Thyroid gland (tissue), 4 donors: ENCODE measurements at regions not wholly inside any gene's neighbourhood (a gene's known extent, or its start where the extent isn't known, plus 50 kb on each side); places are given as distances from the start of the nearest gene placed in this dataset.

Source experiments
- DNase-seq, 2 donors: peaks; one replicate each; pipeline ENCODE4 v3.0.0-alpha.2; 2019
- H3K27ac ChIP-seq, 3 donors: fragments of 200-600 bp; sonication (generic); 1 replicate in 2 of 3; 2 replicates in 1 of 3; pipeline ENCODE4 v1.5.1; 2016 to 2019; ENCODE audit warnings: mild to moderate bottlenecking in 1 of 3, moderate library complexity in 1 of 3
- H3K27me3 ChIP-seq: fragments of 200-600 bp; sonication (generic); one replicate; pipeline ENCODE4 v1.5.1; 2019
- H3K36me3 ChIP-seq, 2 donors: fragments of 200-600 bp; sonication (generic); one replicate each; pipeline ENCODE4 v1.5.1; 2016 to 2019
- H3K4me1 ChIP-seq, 2 donors: fragments of 200-600 bp; sonication (generic); one replicate each; pipeline ENCODE4 v1.5.1; 2017 to 2019
- H3K4me3 ChIP-seq, 3 donors: fragments of 200-600 bp; sonication (generic); replicated peaks in 1 of 3; 1 replicate in 2 of 3; 2 replicates in 1 of 3; pipeline ENCODE4 v1.5.1; 2016; ENCODE audit warnings: mild to moderate bottlenecking in 1 of 3
- H3K9me3 ChIP-seq: fragments of 200-600 bp; sonication (generic); one replicate; pipeline ENCODE4 v1.5.1; 2017
- CTCF ChIP-seq, 6 experiments: fragments of 200-600 bp in 3 of 6; fragments of 450-650 bp in 3 of 6; sonication (generic) in 3 of 6; IDR thresholded peaks; one replicate each; pipeline ENCODE4 v1.5.1; 2016 to 2019; ENCODE audit warnings: antibody characterized with exemption in 6 of 6, mild to moderate bottlenecking in 2 of 6, inconsistent platforms in 1 of 6, moderate library complexity in 1 of 6
- POLR2A ChIP-seq, 2 donors: fragments of 450-650 bp; IDR thresholded peaks; one replicate each; pipeline ENCODE4 v1.6.1; 2017; ENCODE audit warnings: antibody characterized with exemption in 2 of 2, mild to moderate bottlenecking in 2 of 2, moderate library complexity in 1 of 2
- WGBS, 2 donors: methylation state at CpG; one replicate each; pipeline ENCODE4 v1.1.5; 2017; 5-methylcytosine and 5-hydroxymethylcytosine counted together
- intact Hi-C: fragments of 100-400 bp; cut with DNase I; formaldehyde crosslinking; loops from one replicate; pipeline ENCODE4 v1.15.1; 2023

DNA sequence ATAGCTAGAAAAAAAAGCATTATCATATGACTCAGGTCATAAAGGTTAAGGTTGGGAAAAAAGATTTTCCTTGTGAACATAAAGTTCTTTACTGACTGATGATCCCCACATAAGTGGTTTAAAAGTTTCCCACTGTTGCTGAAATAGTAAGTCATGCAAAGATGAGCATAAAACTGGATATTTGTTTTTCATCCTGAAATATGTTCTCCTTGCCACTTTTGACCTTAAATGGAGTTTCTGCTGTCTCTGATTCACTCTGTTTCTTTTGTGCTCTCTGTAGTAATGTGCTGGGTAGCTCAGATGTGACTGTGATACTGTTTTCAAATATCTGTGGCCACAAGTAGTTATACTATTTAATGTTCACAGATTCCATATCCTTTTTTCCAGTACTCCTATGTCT lies 162.5 kb upstream of the GAS1 start:
- Histone ChIP-seq H3K4me1 (peaks cover 2 to 18% of the 10 kb centered on the region in 2 donors), H3K9me3 (no peaks in the 10 kb centered on the region), H3K36me3 (no peaks in the 10 kb centered on the region), H3K4me3 (no peak overlapping the region), H3K27me3 (no peaks in the 10 kb centered on the region), H3K27ac (no peak overlapping the region)
- no peak for TF ChIP-seq POLR2A (IDR thresholded peaks at IDR 0.05)
- TF ChIP-seq CTCF (IDR thresholded peaks at IDR 0.05) = no peak
- DNase-seq = no peak
- intact Hi-C loops = no loop called here

DNA sequence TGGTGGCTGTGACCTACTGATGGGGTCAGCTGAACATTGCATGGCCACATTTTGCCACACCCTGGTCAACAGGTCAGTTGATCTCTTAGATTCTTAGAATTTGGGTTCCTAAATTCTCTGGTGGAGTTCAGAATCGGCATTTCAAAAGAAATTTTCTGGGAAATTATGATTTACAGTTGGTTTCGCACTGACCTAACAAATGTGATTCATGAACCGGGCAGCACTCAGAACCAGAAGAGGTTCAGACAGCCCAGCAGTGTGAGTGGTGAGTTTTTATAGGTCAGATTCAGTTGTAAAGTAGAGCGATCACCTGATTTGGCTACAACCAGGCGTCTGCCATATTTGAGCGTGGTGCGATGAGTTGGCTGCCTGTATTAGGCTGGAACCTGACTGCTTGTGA lies 163.7 kb upstream of the GAS1 start:
- H3K4me1 ChIP-seq = peaks cover 7 to 28% of the 10 kb centered on the region in 2 donors
- no peaks in the 10 kb centered on the region for H3K9me3 ChIP-seq
- H3K27me3 ChIP-seq = no peaks in the 10 kb centered on the region
- no peak overlapping the region for H3K4me3 ChIP-seq
- H3K36me3 ChIP-seq = no peaks in the 10 kb centered on the region
- TF ChIP-seq CTCF (IDR thresholded peaks at IDR 0.05) (no peak), POLR2A (IDR thresholded peaks at IDR 0.05) (no peak)
- WGBS, 2 donors = 96 to 97% methylated on average over 7 of the region's 7 CpGs
- intact Hi-C loops = no loop called here
- no peak overlapping the region for H3K27ac ChIP-seq
- DNase-seq = no peak

DNA sequence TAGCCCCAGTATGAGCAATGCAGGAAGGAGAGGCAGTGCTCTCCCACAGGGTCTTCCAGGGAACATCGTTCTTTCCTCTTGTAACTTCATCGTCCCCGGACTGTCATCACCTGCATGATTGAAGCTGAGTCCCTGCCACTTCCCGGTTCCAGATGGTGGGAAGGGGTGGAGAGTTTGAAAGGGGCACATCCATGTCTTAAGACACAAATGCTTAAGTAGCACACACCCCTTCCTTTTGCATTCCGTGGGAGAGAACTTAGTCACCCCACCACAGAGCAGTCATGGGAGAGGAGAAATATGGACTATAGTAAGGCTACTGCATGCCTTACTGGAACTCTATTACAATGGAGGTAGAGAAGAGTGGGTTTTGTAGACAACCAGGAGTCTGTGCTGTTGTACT lies 165.3 kb upstream of the GAS1 start:
- 91 to 92% methylated on average over 5 of the region's 5 CpGs for WGBS, 2 donors
- H3K9me3 ChIP-seq = no peaks in the 10 kb centered on the region
- H3K27me3 ChIP-seq = no peaks in the 10 kb centered on the region
- TF ChIP-seq POLR2A (IDR thresholded peaks at IDR 0.05) (no peak), CTCF (IDR thresholded peaks at IDR 0.05) (no peak)
- DNase-seq = no peak
- H3K27ac ChIP-seq = no peak overlapping the region
- no peaks in the 10 kb centered on the region for H3K36me3 ChIP-seq
- intact Hi-C loops = no loop called here
- peaks cover 7 to 34% of the 10 kb centered on the region in 2 donors for H3K4me1 ChIP-seq
- H3K4me3 ChIP-seq = no peak overlapping the region

DNA sequence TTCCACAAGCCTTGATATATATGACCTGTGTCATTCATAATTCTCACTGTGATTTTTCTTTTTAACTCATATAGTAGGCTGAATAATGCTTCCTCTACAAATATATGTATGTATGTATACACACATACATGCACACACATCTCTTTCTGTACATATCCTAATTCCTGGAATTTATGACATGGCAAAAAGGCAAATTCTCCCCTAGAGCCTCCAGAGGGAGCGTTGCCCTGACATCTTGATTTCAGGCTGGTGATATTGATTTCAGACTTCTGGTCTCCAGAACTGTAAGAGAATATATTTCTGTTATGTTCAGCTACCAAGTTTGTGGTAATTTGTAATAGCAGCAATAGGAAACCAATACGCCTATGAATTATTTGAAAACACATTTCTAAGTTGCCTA lies 166.6 kb upstream of the GAS1 start:
- Histone ChIP-seq H3K27me3 (no peaks in the 10 kb centered on the region), H3K4me3 (no peak overlapping the region), H3K27ac (no peak overlapping the region), H3K9me3 (no peaks in the 10 kb centered on the region), H3K36me3 (no peaks in the 10 kb centered on the region), H3K4me1 (peaks cover 9 to 33% of the 10 kb centered on the region in 2 donors)
- DNase-seq = no peak
- TF ChIP-seq POLR2A (IDR thresholded peaks at IDR 0.05) = no peak
- no peak for TF ChIP-seq CTCF (IDR thresholded peaks at IDR 0.05)
- intact Hi-C loops = no loop called here
- WGBS, 2 donors = 92 to 95% methylated on average over 2 of the region's 2 CpGs

DNA sequence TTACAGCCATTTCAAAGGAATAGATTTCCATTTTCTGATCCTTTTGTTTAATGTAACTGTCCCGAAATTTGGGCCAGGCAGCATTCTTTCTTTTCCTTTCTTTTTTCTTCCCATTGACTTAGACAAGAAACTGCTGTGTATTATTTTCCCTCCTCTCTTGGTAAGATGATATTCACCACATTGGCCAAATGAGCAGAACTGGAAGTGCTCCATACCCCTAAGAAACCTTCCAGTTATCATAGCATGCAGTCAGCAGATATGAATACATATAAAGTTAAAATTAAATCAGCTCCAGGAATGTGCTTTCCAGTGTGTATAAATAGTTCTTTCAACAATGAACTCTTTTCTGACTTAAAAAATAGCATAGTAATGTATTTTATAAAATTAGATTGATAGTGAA lies 168.5 kb upstream of the GAS1 start:
- 68 to 74% methylated on average over 1 of the region's 1 CpG for WGBS, 2 donors
- intact Hi-C loops = no loop called here
- no peaks in the 10 kb centered on the region for H3K36me3 ChIP-seq

More for the DNA sequence above, 168.5 kb upstream of the GAS1 start:
- Histone ChIP-seq H3K27me3 (no peaks in the 10 kb centered on the region), H3K27ac (peak overlapping the region; percentile 1 to 65 (median 22)), H3K4me1 (peaks cover 19 to 29% of the 10 kb centered on the region in 2 donors), H3K4me3 (no peak overlapping the region), H3K9me3 (no peaks in the 10 kb centered on the region)
- DNase-seq = no peak
- TF ChIP-seq CTCF (IDR thresholded peaks at IDR 0.05) (no peak), POLR2A (IDR thresholded peaks at IDR 0.05) (no peak)
